Epithelial cell of esophagus (primary cell): ENCODE measurements at regions not wholly inside any gene's neighbourhood (a gene's known extent, or its start where the extent isn't known, plus 50 kb on each side); places are given as distances from the start of the nearest gene placed in this dataset.

ENCODE experiments used
- DNase-seq: peaks from one replicate; pipeline ENCODE4 v3.0.0; 2010; ENCODE audit warnings: low read depth
- H3K4me3 ChIP-seq: 2 replicates; pipeline ENCODE4 v1.5.1; 2011; ENCODE audit warnings: mild to moderate bottlenecking, low read length, control low read depth
- TF ChIP-seq, protein P1 (sequence below): IDR thresholded peaks from 2 replicates; pipeline ENCODE4 v1.5.1; 2011; ENCODE audit warnings: low read depth, mild to moderate bottlenecking, low read length, control low read depth, inconsistent platforms; ENCODE audit not compliant: insufficient read depth; ENCODE audit errors: missing control alignments

DNA sequence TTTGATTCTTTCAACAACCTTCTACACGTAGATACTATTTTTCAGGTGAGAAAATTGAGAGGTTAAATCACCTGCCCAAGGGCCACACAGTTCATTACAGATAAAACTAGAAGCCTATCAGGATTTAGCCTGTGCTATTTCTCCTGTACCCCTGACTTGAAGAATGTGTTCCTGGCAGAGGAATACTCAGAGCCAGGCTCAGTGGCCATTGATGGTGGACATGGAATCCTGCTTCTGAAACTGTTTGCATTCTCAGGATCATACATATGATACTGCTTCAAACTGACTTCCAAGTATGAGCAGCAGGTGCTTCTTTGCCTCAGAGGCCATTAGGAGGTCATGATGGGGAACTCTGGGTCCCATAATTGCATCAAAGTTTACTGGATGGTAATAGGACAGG is 348.6 kb downstream of the ADRA2A start:
- no peak overlapping the region for H3K4me3 ChIP-seq
- TF ChIP-seq, protein P1, sequence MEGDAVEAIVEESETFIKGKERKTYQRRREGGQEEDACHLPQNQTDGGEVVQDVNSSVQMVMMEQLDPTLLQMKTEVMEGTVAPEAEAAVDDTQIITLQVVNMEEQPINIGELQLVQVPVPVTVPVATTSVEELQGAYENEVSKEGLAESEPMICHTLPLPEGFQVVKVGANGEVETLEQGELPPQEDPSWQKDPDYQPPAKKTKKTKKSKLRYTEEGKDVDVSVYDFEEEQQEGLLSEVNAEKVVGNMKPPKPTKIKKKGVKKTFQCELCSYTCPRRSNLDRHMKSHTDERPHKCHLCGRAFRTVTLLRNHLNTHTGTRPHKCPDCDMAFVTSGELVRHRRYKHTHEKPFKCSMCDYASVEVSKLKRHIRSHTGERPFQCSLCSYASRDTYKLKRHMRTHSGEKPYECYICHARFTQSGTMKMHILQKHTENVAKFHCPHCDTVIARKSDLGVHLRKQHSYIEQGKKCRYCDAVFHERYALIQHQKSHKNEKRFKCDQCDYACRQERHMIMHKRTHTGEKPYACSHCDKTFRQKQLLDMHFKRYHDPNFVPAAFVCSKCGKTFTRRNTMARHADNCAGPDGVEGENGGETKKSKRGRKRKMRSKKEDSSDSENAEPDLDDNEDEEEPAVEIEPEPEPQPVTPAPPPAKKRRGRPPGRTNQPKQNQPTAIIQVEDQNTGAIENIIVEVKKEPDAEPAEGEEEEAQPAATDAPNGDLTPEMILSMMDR = no peak
- no peak for DNase-seq

DNA sequence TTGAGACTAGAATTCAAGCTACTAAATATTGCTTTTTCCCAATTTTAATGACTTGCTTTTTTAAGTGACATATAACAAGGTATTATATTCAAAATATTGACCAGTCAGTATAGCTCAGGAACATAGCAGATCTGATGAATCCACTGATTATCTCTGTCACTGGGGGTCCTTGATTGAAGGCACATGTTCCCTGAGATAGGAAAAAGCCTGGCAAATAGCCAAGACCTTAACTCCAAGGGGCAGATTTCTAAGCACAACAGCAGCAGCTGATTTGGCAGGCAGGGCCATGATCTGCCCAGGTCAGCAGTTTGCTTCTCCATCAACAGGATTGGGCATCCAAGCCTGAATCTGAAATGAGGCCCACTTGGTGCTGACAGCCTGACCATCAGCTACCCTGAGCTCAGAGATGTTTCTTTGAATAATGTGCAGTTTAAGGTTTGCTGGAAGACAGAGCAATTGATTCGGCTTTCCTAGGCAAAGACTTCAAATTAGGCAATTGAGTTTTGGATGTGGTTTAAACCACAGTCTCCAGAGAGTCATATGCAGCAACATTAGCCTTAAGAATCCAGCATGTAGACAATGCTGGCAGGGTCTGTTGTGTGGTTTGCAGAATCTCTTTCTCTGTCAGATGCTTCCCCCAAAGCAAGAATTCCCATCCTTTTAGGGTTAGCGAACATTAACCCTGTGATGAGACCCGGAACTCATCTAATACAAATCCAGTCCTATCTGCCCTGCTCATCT is 352.6 kb downstream of the ADRA2A start:
- no peak for DNase-seq
- H3K4me3 ChIP-seq = no peak overlapping the region
- TF ChIP-seq, protein P1 = no peak

DNA sequence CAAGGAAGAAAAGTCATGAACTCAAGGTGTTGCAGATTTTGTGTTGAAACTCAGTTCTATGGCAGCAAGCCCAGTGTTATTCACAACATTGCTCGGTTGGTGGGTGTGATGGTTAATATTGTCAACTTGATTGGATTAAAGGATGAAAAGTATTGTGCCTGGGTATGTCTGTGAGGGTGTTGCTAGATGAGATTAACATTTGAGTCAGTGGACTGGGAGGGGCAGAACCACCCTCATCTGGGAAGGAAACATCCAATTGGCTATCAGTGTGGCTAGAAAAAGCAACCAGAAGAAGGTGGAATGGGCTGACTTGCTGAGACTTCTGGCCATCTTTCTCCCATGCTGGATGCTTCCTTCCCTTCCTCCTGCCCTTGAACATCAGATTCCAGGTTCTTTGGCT is 353.2 kb downstream of the ADRA2A start:
- no peak for DNase-seq
- TF ChIP-seq, protein P1 = no peak
- H3K4me3 ChIP-seq = no peak overlapping the region

DNA sequence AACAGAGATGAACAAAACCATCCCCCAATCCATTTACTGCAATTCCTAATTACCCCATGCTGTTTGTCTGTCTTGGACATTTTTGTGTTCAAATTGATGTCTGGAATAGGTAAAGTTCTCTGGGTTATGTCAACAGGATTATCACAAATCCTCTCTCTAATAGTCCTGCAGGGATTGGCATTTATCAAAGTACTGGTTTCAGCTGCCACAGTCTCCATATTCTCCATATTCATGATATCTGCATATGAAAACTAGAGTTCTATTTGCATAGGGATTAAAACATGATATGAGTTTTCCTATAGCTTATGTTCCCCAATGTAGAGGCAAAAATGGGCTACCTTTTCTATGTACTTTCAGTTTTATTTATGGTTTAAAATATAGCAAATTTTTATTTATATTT is 355.8 kb downstream of the ADRA2A start:
- TF ChIP-seq, protein P1 = no peak
- DNase-seq = no peak

DNA sequence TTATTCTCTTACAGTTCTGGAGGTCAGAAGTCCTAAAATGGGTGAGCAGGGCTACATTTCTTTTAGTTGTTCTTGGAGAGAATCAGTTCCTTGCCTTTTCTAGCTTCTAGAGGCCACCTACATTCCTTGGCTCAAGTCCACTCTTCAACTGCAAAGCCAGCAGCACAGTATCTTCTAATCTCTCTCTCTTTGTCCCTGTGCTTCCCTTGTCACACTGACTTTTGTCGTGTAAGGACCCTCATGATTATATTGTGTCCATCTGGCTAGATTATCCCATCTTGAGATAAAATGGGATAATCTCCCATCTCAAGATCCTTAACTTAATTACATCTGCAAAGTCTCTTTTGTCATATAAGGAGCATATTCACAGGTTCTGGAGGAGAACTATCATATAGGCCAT is 359.0 kb downstream of the ADRA2A start:
- TF ChIP-seq, protein P1 = no peak
- no peak for DNase-seq
- H3K4me3 ChIP-seq = no peak overlapping the region

More for the DNA sequence above, 355.8 kb downstream of the ADRA2A start:
- no peak overlapping the region for H3K4me3 ChIP-seq

DNA sequence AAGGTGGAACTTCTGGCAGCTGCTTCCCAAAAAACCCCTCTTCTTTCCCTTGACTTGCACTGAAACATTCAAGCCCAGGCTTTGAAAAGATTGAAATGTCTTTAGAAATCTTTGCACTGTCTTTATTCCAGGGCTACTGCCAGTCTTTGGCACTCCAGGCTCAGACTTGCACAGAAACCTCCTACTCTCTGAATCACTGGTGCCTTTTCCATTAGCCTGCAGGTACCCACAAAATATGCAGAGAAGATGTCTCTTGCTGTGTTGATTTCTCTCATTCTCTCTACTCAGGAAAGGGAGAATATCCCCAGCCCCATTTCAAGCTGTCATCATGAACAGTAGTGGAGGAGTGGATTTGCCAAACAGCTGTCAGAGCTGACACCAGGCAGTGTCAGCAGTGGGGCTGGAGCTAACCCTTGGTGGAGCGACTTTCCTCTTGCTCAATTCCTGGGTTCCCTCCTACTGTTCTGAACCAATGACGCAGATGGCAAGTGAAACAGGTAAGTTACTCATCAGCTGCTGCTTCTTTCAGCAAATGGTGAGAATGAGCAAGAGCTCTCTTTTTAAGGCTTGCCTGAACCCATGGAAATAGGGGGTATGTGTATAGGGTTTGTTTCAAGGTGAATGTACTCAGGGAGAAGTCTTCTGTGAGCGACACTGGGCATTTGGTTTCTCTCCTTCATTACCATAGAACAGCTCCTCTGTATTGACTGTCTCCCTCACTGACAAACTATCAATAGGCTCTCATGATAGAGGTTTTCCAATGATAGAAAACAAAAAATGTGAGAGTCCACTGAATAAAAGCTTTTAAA is 362.4 kb downstream of the ADRA2A start:
- TF ChIP-seq, protein P1 = no peak
- no peak overlapping the region for H3K4me3 ChIP-seq
- peak; percentile 46 for DNase-seq
